ENCODE measurements at regions not wholly inside any gene's neighbourhood (a gene's known extent, or its start where the extent isn't known, plus 50 kb on each side); places are given as distances from the start of the nearest gene placed in this dataset.
"Not testable (repeated sequence)": the region's sequence is repeated elsewhere in the genome, so short reads cannot be mapped to it uniquely, and the experiment has no call there.

DNA sequence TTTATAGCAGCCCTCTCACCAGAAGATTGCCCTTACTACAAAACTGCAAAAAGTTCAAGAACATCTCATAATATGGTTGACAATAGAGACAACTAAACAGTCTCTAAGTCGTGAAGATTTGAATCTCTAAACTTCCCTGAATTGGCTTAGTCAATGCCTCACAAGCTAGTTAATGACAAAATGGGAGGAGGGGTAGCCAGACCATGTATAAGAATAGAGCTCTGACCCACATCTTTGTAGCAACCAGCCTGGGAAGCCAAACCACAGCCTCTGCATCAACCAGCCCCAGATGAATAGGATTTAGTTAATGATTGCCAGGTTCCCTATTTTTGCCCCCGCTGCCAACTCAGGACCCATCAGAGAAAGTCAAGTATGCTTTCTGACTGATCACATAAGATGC, 1265.9 kb upstream of the PCDH10 start:
- DNase-seq, result not testable (repeated sequence)

DNA sequence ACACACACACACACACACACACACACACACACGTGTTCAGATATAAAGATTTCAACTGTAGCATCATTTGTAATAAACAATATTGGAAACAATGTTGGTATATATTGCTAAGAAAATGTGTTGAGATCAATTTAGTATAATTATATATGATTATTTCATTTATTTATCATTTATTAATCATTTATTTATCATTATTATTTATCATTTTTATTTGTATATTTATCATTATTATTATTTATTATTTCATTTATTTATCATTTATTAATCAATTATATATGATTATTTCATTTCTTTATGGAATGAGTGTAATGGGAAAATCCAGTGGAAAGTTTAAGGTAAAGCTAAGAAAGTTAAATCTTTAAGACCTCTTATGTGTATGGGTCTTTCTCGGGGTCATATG, 1223.4 kb upstream of the PCDH10 start:
- not testable (repeated sequence) for DNase-seq

DNA sequence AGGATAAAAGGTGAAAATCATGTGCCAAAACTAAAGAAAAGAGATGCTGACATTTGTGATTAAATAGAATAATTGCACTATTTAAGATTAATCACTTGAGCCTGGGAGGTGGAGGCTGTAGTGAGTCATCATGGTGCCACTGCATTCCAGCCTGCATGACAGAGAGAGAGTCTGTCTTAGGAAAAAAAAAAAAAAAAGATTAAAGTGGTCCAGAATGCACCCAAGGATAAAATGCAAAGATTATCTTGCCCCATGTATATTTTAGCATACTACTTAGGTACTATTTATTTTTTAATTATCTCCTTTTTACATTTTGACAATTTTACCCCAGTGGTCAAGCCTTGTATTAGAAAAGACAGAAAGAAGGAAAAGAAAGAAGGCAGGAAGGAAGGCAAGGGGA, 1181.4 kb upstream of the PCDH10 start:
- not testable (repeated sequence) for DNase-seq

DNA sequence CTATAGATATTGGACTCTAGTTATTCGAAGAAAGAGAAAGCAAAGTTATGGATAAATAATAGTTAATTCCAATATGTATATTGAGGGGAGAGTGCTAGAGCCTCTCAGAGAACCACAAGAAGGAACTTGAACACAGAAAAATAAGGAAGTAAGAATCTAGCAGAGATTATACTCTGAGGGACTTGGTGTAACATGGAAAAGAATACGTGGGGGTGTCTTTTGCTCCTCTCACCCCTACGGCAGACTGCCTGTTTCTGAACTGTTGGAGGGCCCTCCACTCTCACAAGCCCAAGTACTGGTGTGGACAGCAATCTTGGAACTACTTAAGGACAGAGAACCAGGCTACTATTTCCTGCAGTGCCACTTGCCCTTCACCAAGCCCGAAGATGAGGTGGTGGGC, 1174.4 kb upstream of the PCDH10 start:
- no peak for DNase-seq

DNA sequence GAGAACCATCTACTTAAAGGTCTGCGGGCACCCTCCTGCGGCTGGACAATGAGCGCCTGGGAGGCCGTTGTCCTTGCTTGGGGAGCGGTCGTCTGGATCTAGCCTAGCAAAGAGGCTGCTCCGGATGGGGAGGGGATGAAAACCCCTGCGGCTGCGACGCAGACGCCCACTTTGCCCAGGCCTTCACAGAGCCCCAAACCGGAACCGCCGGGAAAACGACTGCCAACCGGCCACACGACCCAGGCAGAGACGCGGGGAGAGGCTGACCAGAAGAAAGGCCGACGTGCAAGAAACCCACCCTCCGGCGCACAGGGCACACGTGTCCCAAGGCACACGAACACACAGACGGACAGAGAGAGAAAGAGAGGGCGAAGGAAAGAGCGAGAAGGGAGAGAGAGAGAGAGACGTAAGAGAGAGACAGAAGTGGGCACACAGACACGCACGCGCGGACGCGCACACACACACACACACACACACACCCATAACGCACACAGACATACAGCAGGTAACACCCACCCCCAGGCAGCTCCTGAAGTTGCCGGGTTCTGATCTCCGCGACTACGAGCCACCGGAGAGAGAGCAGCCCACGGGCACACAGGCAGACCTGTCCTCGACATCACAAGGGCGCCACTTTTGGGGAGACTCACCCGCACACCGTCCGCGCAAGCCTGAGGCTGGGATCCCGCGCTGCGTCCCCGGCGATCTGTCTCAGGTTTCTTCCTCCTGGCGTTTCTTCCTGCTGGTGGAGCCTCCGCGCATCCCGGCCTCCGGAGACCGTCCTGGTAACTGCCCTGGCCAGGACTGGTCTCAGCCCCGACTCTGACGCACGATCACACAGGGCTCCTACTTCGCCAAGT, 1173.6 kb upstream of the PCDH10 start:
- not testable (repeated sequence) for DNase-seq

DNA sequence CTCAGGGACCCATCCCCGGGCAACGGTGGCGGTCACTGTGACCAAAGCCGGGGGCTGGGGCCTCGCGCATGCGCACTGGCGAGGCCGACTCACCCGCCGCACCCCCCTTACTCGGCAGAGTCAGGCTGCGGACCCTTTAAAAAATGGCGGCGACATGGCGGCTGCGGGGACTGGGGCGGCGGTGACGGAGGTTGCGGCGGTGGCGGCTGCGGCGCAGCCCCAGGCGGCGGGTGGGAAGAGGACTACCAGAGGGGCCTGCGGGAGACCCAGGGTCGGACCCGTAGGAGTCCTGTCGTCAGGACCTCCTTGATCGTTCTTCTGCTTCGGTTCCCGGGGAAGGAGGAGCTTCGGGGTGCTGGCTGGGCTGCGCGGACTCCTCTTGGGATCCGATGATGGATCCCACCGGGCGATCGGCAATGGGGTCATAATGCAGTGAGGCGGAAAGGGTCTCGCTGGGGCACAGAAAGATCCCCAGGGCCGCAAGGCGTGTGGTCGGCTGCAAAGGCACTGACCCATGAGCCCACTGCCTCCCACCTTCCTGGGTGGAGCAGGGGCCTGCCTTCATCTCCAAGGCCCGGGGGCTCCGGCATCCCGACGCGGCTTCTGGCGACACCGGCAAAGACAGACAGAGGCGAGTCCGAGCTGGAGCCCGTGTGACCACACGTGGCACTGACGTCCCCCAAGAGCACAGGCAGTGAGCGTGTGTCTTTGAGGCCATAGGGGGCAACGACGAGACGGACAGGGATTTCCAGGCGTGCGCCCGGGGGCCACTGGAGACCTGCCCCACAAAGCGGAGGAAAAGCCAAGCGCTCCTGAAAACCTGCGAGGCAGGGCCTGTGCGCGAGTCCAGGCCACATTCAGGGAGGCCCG, 1172.7 kb upstream of the PCDH10 start:
- not testable (repeated sequence) for DNase-seq

DNA sequence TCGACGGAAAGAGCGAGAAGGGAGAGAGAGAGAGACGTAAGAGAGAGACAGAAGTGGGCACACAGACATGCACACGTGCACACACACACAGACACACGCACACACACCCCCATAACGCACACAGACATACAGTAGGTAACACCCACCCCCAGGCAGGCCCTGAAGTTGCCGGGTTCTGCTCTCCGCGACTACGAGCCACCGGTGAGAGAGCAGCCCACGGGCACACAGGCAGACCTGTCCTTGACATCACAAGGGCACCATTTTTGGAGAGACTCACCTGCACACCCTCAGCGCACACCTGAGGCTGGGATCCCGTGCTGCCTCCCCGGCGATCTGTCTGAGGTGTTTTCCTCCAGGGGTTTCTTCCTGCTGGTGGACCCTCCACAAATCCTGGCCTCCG, 1171.0 kb upstream of the PCDH10 start:
- DNase-seq, result no peak

DNA sequence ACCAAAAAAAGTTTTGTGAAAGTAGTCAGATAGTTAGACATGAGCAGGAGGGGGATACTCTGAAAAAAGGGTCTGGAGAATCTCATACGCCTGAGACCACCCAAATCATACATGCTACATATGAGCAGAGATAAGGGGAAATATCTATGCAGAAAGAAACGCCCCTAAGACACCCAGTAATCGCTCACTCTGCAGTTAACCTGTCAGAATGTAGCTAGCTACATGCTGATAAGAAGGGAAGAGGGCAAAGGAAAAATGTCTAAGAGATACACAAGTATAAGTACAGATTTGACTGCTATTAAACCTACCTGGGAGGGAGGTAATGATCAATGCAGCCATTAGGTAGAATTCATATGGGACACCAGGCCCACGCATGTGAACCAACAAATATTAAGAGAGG, 1159.5 kb upstream of the PCDH10 start:
- DNase-seq, result no peak

DNA sequence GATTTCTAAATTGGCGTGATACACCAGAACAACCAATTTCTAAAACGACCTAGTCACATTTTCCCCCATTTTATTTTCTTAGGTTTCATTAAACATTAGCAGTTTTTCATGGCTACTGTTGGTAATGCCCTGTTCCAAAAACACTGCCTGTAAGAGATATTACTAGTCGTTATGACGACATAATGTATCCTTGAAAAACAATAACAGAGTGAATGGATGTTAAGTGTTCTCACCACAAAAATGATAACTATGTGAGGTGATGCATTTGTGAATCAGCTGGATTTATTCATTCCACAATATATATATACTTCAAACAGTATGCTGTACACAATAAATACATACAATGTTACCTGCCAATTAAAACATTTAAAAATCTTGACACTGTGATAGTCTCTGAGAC, 1147.6 kb upstream of the PCDH10 start:
- DNase-seq, result no peak

DNA sequence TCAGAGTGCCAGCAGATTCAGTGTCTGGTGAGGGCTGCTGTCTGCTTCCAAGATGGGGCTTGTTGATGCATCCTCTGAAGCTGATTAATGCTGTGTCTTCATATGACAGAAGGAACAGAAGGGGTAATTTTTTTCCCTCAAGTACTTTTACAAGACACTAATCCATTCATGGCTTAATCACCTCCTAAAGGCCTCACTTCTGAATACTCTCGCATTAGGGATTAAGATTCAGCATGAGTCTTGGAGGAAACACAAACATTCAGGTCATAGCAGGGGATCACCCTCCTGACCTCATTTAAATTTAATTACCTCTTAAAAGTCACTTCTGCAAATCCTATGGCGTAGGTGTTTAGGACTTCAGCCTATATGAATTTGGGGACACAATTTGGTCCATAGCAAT, 1145.5 kb upstream of the PCDH10 start:
- no peak for DNase-seq

DNA sequence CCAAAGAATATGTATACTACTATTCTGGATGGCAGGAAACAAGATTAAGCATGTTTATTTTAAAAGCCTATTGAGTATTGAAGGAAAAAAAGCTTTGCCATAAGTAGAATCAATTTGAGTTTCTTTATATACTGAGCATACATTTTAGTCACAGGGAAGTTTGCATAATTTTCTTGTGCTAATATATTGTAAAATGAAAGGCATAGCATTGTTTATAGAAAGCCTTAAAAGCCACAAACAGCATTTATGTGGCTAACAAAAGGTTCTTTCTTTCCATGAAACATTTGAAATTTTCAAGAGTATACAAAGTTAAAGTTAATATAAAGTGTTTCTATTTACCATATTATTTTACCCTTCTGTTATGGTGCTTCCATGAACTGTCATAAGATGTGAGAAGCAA, 1133.8 kb upstream of the PCDH10 start:
- no peak for DNase-seq

DNA sequence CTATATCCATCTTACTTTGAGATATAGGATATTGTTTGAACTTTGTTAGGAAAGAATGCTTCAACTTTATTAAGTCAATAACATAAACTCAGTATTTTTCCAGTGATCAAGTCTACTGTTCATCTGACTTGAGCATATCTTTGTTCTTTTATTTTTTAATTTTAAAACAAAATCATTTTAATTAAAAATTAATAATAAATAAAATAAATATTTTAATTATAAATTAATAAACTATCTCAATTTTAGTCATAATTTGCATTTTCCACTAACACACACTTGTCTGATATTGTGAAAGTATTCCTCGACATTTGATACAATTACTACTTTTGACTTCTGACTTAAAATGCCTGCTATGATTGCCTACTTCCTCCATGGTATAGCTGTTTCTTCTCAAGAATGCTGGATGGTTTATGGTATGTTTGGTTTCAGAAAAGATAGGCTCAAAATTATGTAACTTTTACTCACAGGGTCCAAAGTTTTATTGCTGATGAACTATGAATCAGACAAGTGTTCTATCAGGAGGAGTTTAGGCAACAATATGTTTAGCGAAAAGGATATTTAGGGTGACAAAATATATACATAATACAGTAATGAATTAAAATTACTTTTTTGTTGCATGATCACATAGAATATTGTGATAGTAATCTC, 1132.3 kb upstream of the PCDH10 start:
- no peak for DNase-seq

DNA sequence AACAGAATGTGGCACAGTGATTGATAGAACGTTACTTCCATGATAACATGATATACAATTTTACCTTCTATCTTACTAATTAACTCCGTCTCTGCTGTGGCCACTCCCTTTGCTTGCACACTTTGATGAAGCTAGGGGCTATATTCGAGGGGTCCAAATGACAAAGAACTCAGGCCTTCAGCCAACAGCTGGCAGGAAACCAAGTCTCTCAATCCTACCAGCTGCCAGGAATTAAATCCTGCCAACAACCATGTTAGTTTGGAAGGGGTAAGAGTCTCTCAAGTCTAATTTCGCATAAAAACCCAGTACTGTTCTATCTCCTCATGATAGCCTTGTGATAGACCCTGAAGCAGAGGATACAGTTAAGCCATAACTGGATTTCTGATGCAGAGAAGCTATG, 1122.9 kb upstream of the PCDH10 start:
- no peak for DNase-seq

DNA sequence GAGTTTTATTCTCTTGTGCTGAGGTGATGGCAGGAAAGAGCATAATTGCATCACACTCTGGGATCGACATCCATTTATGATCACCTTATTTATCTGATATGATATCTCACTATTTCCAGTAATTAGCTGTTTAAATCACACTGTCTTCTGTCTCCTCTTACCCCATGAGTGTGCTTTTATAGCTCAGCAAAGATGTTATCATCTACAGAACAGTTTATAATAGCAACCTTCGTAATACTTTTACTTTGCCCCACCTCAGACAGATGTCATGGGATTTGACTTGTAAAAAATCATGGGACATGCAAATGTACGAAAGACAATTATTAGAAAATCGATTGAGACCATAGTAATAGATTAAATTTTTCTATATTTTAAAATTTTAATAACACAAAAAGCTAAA, 1122.3 kb upstream of the PCDH10 start:
- no peak for DNase-seq

DNA sequence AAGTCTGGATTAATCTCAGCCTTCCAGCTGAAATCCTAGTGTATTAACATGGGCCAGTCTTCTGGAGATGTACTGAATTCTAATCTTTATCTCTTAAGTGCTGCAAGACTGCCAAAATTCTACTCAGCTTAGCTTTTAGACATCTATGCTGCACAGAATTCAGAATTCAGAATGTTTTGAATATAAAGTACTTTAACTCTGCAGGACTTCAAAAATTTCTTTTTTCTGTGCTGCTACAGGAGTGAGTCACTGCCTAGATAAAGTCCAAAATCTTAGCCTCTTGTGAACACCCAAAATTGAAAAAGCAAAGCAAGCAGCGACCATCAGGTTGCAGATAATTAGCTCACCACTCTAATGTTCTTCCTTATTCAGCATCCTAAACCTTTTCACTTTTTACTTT, 1092.6 kb upstream of the PCDH10 start:
- no peak for DNase-seq

DNA sequence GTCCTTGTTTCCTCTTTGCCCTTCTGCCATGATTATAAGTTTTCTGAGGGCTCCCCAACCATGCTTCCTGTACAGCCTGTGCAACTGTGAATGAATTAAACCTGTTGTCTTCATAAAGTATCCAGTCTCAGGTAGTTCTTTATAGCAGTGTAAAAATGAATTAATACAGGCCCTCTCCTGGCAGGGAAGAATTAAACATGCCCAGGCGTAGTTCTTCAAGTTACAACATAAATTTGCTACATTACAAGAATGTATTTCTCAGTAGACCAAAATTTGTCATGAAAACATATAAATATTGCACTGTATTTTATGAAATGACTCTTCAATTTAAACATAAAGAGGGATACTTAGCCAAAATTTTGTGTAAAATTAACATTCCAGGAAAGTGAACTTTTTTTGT, 1089.9 kb upstream of the PCDH10 start:
- DNase-seq, result no peak

DNA sequence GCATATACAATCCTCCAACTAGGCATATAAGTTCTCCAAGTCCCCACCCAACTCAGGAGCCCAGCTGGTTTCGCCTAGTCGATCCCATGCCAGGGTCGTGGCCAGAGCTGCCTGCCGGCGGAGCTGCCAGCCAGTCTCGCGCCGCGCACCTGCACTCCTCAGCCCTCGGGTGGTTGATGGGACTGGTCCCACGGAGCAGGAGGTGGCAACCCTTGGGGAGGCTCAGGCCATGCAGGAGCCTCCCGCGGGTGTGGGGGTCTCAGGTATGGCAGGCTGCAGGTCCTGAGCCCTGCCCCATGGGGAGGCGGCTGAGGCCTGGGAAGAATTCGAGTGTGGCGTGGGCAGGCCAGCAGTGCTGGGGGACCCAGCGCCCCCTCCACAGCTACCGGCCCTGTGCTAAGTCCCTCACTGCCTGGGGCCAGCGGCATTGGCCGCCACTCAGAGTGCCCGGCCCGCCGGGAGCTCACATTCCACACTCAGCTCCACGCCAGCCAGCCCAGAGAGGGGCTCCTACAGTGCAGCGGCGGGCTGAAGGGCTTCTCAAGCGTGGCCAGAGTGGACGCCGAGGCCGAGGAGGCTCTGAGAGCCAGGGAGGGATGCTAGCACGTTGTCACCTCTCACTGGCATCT, 1086.4 kb upstream of the PCDH10 start:
- no peak for DNase-seq

DNA sequence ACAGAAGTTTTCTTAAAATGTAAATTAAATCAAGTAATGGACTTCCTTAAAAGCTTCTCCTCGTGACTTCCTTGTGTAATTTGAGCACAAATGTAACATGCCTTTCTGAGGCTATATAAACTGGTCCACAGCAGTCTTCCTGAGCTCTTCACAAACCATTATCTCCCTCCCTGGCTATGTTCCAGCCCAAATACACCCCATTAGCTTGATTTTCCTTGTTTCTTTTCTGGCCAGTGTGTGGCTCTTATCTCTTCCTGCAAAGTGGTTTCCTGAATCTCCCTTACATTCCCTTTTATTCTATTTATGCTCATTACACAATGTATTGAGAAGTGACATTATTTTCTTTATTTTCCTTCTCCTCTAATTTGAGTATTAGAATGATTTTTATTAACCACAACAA, 1085.3 kb upstream of the PCDH10 start:
- DNase-seq, result no peak

DNA sequence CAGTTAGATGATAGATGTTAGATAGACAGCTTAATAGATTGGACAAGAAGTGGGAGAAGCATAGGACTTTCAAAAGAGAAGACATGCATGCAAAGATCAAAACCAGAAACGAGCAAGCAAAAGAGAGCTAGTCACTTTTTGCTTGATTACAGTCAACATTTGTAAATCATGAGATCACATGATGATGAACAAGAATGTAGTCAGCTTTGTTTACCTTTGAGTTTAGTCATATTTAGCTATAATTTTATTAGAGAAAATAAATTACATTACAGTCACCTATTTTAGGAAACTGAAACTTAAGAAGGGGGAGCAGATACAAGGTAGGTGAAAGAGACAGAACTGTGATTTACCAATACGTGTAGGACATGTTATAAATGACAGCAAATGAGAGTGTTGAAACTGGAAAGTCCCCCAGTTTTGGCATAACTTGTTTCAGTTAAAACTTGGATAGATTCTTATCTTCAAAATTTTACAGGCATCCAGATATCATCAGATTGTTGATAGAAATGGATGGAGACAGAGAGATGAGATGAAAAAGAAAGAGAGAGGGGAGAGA, 1083.1 kb upstream of the PCDH10 start:
- no peak for DNase-seq

DNA sequence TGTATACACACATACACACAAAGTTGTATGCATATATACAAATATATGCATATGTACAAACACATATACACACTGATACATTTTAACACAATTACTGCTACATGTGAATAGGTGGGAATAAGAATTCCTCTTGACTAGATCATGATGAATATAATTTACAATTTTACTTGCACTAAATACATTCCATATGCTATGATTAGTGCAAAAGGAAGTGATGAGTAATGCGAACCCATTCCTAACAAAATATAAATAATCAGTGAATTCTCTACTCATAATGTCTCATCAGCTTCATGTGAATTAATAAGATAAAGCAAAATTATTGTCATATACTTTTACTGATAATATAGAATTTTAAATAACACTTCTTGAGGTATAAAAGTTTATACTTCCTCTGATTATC, 1077.3 kb upstream of the PCDH10 start:
- DNase-seq, result no peak

DNA sequence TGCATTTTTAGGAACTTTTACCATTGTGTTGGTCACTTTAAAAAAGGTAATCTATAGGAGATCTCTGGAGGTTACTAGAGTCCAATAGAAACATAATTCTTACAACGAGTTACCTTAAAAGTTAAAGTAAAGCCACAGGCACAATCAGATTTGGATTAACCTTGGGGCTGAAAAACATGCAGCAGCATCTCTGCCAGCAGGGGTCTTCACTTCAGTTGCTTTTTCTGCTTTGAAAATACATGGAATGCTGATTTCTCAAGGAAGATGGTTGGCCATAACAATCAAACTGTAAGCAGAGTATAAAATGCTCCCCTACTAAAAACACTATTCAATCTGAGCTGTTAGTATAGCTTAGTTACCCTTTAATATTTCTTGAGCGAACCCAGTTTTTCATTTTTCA, 1072.3 kb upstream of the PCDH10 start:
- DNase-seq, result no peak

DNA sequence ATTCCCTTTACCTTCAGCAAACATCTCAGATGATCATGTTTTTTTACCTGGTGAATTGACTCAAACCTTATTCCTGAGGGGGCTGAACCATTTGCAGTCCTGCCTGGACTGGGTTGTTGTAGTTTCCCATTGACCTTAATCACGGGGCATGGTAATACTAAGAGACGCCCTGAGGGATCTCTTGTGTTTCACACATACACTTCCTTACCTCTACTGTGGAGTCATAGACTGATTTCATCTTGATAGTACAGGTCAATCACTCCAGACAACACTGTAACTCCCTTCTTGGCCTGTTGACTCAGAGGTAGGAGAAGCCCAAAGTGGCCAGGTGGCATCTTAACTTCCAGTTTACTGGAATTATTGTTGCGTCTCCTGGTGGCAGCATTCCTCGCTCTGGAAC, 1064.0 kb upstream of the PCDH10 start:
- no peak for DNase-seq

DNA sequence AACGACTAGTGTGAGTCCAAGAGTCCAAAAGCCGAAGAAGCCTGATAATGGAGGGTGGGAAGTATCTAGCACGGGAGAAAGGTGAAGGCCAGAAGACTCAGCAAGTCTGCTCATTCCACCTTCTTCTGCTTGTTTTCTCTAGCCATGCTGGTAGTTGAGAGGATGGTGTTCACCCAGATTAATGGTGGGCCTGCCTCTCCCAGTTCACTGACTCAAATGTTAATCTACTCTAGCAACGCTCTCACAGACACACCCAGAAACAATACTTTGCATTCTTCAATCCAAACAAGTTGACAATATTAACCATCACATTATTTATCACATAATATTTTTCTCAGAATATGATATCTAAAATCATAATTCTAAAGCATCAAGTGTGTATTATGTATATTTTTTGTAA, 1055.1 kb upstream of the PCDH10 start:
- no peak for DNase-seq

All from hematopoietic multipotent progenitor cell treated with erythropoietin and hydrocortisone succinate and interleukin-3 and kit ligand, for 6 days (in vitro differentiated cells).